NCI-H345 treated with DMSO at 0.1 percent for 48 hours (cell line): ENCODE measurements at regions not wholly inside any gene's neighbourhood (a gene's known extent, or its start where the extent isn't known, plus 50 kb on each side); places are given as distances from the start of the nearest gene placed in this dataset.

Experiments used
- DNase-seq: peaks from one replicate; lab custom pipeline; 2025; ENCODE audit not compliant: unreplicated experiment; lab: John Stamatoyannopoulos, UW

GRCh38 chr2:204108330-204108751 lies 171.8 kb downstream of the ICOS start:
- DNase-seq = no peak

GRCh38 chr2:204108781-204109295 lies 172.3 kb downstream of the ICOS start:
- DNase-seq = no peak

GRCh38 chr2:204109681-204110080 lies 173.1 kb downstream of the ICOS start:
- no peak for DNase-seq

GRCh38 chr2:204110338-204110741 lies 173.8 kb downstream of the ICOS start:
- DNase-seq = no peak

GRCh38 chr2:204110751-204111516 lies 174.4 kb downstream of the ICOS start:
- DNase-seq = no peak

GRCh38 chr2:204112084-204112770 lies 175.7 kb downstream of the ICOS start:
- DNase-seq = no peak

- no peak for DNase-seq
Measured at GRCh38 chr2:204114295-204115136, 178.0 kb downstream of the ICOS start.

GRCh38 chr2:204115137-204116056 lies 178.8 kb downstream of the ICOS start:
- DNase-seq = no peak

GRCh38 chr2:204116159-204116792 lies 179.7 kb downstream of the ICOS start:
- DNase-seq = no peak

GRCh38 chr2:204122425-204122824 lies 185.9 kb downstream of the ICOS start:
- no peak for DNase-seq

GRCh38 chr2:204124140-204124750 lies 187.7 kb downstream of the ICOS start:
- DNase-seq = no peak

- no peak for DNase-seq
Measured at GRCh38 chr2:204126705-204127104, 190.1 kb downstream of the ICOS start.

- DNase-seq = no peak
Measured at GRCh38 chr2:204127238-204127637, 190.7 kb downstream of the ICOS start.

- DNase-seq = no peak
Measured at GRCh38 chr2:204129591-204130294, 193.2 kb downstream of the ICOS start.

- no peak for DNase-seq
Measured at GRCh38 chr2:204131621-204132020, 195.1 kb downstream of the ICOS start.

GRCh38 chr2:204133476-204133875 lies 196.9 kb downstream of the ICOS start:
- peak; percentile 34 for DNase-seq

GRCh38 chr2:204134421-204134820 lies 197.9 kb downstream of the ICOS start:
- DNase-seq = no peak

- no peak for DNase-seq
Measured at GRCh38 chr2:204135752-204136151, 199.2 kb downstream of the ICOS start.

GRCh38 chr2:204138206-204138605 lies 201.6 kb downstream of the ICOS start:
- no peak for DNase-seq
